GM19043 (cell line): ENCODE measurements at regions not wholly inside any gene's neighbourhood (a gene's known extent, or its start where the extent isn't known, plus 50 kb on each side); places are given as distances from the start of the nearest gene placed in this dataset.
"Not testable (repeated sequence)": the region's sequence is repeated elsewhere in the genome, so short reads cannot be mapped to it uniquely, and the experiment has no call there.

ENCODE experiments used
- ATAC-seq: cut with Tn5 transposase; IDR thresholded peaks from one replicate; pipeline ENCODE4 v1.9.1; 2021; ENCODE audit warnings: low read depth; ENCODE audit not compliant: unreplicated experiment

GRCh38 chr2:228447266-228447915 lies 265.9 kb upstream of the SPHKAP start:
- ATAC-seq, result no peak

- ATAC-seq, result no peak
These were observed 265.2 kb upstream of the SPHKAP start for GRCh38 chr2:228446734-228447133.

- no peak for ATAC-seq
These were observed 262.7 kb upstream of the SPHKAP start for GRCh38 chr2:228444161-228444560.

GRCh38 chr2:228433721-228434120 lies 252.2 kb upstream of the SPHKAP start:
- no peak for ATAC-seq

GRCh38 chr2:228432116-228432515 lies 250.6 kb upstream of the SPHKAP start:
- ATAC-seq, result no peak

GRCh38 chr2:228430986-228431385 lies 249.5 kb upstream of the SPHKAP start:
- no peak for ATAC-seq

GRCh38 chr2:228426502-228427216 lies 245.2 kb upstream of the SPHKAP start:
- no peak for ATAC-seq

- ATAC-seq, result not testable (repeated sequence)
These were observed 244.0 kb upstream of the SPHKAP start for GRCh38 chr2:228425411-228426060.

GRCh38 chr2:228417956-228418355 lies 236.5 kb upstream of the SPHKAP start:
- no peak for ATAC-seq

GRCh38 chr2:228417526-228417925 lies 236.0 kb upstream of the SPHKAP start:
- no peak for ATAC-seq

- ATAC-seq, result no peak
These were observed 228.6 kb upstream of the SPHKAP start for GRCh38 chr2:228410061-228410460.

GRCh38 chr2:228409493-228409892 lies 228.0 kb upstream of the SPHKAP start:
- no peak for ATAC-seq

GRCh38 chr2:228408529-228409227 lies 227.2 kb upstream of the SPHKAP start:
- no peak for ATAC-seq

GRCh38 chr2:228407821-228408220 lies 226.3 kb upstream of the SPHKAP start:
- ATAC-seq, result no peak

GRCh38 chr2:228401065-228401912 lies 219.8 kb upstream of the SPHKAP start:
- no peak for ATAC-seq

- no peak for ATAC-seq
These were observed 206.3 kb upstream of the SPHKAP start for GRCh38 chr2:228387776-228388175.

GRCh38 chr2:228378696-228379425 lies 197.4 kb upstream of the SPHKAP start:
- ATAC-seq, result no peak

GRCh38 chr2:228378233-228378632 lies 196.7 kb upstream of the SPHKAP start:
- no peak for ATAC-seq

- ATAC-seq, result no peak
These were observed 196.0 kb upstream of the SPHKAP start for GRCh38 chr2:228377533-228377932.

GRCh38 chr2:228374741-228375140 lies 193.3 kb upstream of the SPHKAP start:
- ATAC-seq, result no peak
